HUDEP-2 (cell line): ENCODE measurements at regions not wholly inside any gene's neighbourhood (a gene's known extent, or its start where the extent isn't known, plus 50 kb on each side); places are given as distances from the start of the nearest gene placed in this dataset.
A peak's percentile ranks its signal among the peaks of the same experiment; 100 is the strongest.
"Not testable (repeated sequence)": the region's sequence is repeated elsewhere in the genome, so short reads cannot be mapped to it uniquely, and the experiment has no call there.

ENCODE experiments used
- DNase-seq, 76 experiments: peaks; one replicate each; lab custom pipeline; 2025; ENCODE audit not compliant: unreplicated experiment in 76 of 76; lab: John Stamatoyannopoulos, UW

DNA sequence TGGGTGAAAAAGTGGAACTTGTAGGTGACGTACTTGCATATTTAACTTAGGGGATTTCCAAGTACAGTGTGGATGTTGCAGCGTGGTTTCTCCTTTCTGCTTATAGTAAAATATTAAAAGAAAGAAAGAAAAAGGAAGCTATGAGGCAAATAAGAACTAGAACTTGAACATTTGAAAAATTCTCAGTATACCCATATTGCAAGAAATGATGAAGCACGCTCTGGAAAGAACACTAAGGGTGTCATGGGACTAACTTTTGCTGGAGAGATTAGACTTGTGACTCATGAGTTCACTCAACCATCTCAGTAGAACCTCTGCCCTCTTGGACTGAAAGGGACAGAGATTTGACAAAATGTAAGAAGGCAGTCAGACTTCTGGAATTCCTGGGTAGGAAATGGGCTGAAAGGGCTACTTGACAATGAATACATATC lies 704.5 kb upstream of the ADGRL4 start:
- no peak for DNase-seq

DNA sequence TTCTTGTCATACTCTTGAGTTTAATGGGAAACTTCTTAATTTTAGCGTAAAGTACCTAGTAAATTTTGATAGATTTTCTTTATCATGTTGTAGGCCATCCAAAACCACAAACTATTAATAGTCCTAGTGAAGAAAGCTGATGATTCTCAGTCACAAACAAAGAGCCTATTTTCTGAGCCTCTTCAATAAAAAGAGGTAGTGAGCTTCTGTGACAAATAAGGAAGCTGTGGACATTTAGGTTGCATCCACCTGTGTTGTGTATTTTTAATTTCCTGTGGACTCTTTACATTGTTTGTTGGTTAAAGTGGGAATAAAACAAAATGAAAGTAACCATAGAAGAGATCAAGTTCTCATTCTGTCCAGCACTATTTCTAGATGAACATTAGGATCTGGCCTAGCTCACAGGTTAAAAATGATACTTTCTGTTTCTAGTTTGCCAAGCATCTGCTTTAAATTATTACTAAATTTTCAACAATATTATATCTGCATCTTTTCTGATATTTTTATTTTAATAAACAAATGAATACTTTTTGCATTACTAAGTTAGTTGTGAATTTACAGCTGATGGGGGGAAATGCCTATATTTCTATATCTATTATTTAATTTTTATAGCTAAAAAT lies 702.2 kb upstream of the ADGRL4 start:
- DNase-seq, result no peak

DNA sequence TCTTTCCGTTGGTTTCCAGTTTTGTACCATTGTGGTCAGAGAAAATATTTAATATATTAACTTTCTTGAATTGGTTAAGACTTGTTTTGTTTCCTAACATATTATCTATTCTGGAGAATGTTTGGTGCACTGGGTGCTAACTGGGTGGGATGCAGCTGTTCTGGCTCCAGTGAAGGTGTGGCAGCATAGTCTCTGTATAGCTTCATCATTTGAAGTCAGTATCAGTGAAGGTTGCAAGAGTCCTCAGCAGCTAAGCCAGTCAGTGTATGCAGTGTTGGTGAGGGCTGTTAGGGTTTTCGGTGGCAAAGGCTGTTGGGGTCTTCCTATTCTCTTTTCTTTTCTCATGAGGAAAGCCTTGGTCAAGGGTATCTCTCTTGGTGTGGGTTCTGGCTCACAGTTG lies 698.7 kb upstream of the ADGRL4 start:
- no peak for DNase-seq

DNA sequence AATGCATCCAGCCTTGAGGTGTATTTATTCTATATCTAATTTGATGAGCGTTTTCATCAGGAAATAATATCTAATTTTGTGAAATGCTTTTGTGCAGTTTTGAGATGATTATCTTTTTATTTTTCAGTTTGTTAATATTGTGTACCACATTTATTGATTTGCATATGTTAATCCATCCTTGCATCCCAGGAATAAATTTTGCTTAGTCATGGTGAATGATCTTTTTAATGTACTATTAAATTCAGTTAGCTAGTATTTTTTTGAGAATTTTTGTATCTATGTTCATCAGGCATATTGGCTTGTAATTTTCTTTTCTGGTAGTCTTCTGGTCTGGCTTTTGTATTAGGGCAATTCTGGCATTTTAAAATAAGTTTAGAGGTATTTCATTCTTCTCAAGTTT lies 697.5 kb upstream of the ADGRL4 start:
- no peak for DNase-seq

DNA sequence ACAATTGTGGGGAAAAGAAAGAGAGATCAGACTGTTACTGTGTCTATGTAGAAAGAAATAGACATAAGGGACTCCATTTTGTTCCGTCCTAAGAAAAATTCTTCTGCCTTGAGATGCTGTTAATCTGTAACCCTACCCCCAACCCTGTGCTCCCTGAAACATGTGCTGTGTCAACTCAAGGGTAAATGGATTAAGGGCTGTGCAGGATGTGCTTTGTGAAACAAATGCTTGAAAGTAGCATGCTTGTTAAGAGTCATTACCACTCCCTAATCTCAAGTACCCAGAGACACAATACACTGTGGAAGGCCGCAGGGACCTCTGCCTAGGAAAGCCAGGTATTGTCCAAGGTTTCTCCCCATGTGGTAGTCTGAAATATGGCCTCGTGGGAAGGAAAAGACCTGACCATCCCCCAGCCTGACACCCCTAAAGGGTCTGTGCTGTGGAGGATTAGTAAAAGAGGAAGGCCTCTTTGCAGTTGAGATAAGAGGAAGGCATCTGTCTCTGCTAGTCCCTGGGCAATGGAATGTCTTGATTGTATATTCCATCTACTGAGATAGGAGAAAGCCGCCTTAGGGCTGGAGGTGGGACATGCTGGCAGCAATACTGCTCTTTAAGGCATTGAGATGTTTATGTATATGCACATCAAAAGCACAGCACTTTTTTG lies 695.9 kb upstream of the ADGRL4 start:
- not testable (repeated sequence) for DNase-seq

DNA sequence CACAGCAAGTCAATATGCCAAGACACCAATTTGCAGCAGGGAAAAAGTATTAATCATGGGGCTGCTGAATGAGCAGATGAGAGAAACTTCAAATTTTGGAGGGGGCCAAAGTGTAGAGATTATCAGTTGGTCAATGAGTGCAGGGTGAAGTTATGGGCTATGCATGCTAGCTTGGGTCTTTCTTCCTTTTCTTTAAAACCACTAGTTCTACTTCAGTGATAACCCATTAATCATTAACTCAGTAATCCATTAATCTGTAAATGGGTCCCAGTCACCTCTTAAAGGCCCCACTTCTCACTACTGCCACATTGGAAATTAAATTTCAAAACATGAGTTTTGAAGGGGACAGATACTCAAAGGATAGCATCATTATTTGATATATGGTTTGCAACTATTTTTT lies 688.6 kb upstream of the ADGRL4 start:
- DNase-seq, result no peak

DNA sequence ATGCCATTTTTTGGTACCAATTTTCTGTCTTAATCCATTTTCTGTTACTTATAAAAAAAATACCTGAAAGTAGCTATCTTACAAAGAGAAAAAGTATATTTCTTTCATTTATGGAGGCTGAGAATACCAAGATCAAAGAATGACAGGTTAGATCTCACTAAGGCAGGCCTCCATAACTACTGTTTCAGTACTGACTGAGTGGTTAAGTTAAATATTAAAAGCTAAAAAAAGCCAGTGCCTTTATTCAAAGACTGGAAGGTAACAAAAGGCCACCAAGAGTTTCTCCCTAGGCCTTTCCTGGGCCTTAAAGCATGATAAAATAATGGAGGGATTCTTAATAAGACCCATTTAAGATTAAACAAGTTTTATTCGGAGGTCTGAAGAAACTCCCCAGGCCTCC lies 687.7 kb upstream of the ADGRL4 start:
- DNase-seq, result no peak

DNA sequence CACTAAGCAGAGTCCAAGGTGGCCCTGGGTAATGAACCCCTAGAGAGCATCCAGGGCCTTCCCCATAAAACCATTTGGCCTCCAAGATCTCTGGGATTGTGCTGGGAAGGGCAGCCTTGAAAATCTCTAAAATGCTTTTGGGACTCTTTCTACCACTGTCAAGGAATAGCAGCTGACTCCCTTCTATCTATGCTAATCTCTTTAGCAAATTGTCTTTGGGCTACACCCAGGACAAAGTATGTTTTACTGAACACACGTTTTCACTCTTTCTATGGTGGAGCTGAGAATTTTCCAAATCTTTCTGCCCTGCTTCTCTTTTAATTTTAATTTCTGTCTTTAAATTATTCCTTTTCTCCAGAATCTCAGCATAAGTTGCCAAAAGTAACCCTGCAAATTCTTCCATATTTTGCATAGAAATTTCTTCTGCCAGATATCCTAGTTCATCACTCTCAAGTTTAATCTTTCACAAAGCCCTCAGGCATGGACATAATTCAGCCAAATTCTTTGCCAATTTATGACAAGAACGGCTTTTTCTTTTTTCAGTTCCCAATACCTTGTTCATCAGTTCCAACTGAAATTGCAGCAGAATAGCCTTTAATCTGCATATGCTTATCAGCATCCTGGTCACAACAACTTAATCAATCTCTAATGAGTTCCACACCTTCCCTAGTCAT lies 687.0 kb upstream of the ADGRL4 start:
- DNase-seq, result no peak

DNA sequence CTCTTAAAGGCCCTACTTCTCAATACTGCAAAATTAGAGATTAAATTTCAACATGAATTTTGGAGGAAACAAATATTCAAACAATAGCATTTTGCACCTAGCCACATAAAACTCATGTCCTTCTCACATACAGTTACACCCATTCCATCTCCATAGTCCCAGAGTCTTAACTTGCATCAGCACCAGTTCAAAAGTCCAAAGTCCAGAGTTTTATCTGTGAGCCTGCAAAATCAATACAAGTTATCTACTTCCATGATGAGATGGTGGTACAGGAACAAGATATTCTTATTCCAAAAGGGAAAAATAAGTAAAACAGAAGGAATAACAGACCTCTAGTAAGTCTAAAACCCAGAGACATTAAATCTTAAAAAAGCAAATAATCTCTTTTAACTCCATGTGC lies 686.0 kb upstream of the ADGRL4 start:
- no peak for DNase-seq

DNA sequence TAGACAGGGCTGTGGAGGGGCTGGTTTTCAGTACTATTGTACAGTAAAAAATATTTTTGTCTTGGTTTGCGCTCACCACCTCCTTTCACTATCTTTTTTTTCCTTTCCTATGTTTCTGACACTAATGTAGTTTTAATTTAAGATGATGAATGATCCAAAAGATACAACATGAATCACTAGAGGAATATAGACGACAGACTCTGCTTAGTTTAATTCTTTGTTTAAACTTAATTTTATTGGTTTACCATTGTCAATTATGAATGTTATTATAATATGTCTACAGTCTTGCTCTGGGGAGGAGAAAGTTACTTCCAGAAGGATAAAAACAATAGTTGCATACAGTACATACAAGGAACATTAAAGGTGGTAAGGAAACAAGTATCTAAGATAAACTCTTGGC lies 682.4 kb upstream of the ADGRL4 start:
- DNase-seq, result no peak

DNA sequence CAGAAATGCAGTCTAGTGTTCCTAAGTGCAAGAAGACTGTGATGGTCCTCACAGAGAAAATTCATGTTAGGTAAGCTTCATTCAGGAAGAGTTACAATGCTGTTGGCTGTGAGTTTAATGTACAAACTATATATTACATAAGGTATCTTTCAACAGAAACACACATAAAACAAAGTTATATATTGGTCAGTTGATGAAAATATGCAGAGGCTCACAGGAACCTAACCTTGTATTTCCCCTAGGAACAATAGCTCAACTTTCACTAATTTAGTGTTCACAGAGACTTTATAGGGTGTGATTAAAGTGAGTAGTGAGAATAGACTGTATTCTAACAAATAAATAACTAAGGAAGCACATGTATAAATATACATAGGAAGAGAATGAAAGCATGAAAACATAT lies 676.9 kb upstream of the ADGRL4 start:
- DNase-seq, result no peak

DNA sequence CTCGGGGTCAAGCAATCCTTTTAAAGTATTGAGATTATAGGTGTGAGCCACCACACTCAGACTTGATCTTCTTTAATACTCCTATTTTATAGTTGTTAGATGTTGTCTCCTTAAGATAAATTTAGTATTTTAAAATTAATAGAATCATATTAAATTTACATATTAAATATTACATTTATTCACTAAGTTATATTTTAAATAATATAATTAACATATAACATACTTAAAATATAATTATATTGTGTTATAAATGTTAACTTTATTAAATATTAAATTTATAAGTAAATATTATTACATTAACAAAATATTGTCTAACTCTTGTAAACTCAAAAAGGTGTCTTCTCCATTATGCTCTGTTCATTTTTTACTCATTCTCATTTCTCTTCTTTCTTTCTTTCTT lies 675.9 kb upstream of the ADGRL4 start:
- DNase-seq, result no peak

DNA sequence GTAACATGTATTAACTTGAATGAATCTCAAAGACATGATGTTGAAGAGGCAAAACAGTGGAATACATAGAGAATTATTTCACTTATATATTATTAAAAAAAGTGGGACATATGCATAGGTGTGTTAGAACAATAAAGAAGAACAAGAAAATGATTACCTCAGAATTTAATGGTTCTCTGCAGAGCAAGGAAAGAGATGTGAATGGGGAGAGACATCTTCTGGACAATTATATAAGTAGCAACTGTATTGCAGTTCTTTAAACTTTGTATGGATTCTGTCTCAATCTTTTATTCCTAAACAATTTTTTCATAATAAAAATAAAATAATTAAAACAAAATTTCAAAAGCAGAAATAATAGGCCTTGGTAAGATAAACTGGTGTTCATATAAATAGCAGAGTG lies 674.9 kb upstream of the ADGRL4 start:
- DNase-seq, result no peak

DNA sequence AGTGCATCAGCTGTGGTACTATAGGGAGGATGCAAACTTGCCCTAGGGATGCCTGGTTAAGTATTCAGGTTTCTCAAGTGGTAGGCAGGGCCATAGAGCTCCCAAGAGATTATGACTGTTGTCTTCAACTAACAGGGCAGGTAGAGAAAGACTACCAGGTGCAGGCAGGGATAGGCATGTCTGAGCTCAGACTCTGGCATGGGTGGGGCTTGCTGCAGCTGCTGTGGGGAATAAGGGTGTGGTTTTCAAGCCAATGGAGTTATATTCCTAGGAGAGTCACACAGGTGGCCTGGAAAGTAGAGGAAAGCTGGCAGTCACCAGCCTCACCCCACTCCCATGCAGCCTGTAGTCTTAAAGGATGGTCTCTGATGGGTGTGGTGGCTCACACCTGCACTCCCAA lies 673.4 kb upstream of the ADGRL4 start:
- no peak for DNase-seq

DNA sequence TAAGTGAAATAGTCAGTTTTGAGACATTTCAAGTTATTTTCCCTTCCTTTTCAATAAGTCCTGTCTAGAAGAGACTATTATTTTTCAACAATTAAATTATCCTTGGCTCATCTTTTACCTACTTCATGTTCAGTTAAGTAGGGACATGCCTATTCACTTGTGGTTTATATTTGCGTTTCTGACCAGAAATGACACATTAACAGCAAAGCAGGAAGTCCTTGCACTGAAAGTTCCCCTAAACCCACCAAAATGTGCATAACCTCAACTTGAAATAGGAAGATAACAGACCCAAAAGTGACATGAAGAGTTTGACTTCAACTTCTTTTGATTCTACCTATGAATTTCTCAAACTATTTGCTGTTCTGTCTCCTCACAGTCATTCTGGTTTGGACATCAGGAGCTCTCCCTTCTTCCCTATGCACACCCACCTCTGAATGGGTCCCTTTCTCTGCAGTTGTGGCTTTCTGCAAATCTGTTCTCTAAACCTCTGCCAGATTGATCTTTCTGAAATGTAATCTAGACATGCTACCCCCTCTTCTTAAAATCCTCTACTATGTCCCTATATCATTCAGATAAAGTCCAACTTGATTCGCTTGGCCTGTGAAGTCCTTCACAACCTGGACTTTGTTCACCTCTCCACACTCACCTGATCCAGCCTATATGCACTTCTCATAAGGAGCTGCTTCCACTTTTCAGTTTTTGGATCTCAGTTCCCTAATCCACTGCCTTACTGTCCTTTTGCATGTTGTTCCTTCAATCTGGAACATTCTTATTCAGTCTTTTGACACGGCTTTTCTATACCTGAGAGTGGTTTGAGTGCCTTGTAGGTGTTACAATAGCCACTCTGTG lies 661.5 kb upstream of the ADGRL4 start:
- DNase-seq, result no peak

DNA sequence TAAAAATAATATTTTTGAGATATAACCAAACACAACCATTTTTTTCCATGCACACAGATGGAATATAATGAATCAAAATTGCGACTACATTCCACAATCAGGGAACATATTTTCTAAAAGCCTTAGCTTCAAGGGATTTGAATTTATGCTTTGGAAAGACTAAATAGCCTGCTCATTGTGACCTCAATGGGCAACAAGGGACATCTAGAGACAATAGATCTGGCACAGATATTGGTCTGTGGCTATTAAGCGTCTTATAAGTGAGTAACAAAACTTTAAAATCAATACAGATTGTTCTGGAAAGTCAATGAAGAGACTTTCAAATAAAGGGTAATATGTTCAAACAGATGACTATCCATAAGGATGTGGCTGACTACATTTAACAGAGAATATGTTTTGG lies 660.6 kb upstream of the ADGRL4 start:
- no peak for DNase-seq

DNA sequence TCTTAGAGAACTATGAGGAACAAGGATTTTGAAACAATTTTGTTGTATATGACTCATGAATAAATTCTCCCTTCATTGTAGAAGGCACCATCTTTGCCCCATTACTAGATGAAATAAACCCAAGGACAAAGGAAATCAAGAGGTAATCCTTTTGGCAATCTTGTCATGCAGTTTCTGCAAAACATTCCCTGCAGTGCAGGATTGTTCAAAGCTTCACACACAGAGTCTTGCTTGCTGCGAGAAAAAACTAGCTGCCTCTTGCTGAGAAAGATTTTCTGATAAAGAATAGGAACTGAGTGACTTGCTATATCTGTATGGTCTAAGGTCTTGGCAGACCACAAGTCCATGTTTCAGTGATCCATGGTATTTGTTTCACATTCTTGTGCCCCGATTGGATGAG lies 657.4 kb upstream of the ADGRL4 start:
- peak in 1 of 76 experiments; percentile 8 for DNase-seq

DNA sequence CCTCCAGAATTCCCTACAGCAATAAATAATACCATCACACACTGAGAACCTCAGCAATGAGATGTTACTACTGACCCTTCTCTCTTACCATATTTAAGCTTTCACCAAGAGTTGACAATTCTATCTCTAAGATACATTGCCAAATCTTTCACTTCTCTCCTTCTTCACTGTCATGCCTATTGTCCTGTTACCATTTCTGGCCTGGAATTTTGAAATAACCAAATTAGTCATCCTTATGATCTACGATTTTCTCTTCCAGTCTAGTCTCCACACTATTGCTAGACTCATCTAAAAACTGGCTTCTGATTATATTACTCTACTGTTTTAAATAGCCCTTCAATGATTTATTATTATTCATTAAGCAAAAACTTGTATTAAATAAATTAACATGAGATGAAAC lies 656.1 kb upstream of the ADGRL4 start:
- DNase-seq, result no peak

DNA sequence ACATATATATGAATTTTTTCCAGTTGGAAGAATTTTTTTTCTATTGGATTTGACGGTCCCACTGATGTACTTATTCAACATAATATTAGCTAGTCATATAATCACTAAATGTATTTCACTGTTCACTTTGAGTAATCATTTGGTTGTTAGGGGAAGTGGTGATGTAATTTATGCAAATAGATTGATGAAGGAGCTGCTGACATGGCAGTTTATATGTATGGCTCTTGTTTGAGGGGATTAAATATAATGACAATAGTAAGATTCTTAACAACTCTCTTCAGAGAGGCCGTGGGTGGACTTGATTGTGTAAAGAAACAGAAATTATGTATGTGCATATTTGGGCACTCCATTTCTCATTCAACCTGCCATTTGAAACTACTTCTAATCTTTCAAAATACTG lies 653.6 kb upstream of the ADGRL4 start:
- DNase-seq, result no peak

DNA sequence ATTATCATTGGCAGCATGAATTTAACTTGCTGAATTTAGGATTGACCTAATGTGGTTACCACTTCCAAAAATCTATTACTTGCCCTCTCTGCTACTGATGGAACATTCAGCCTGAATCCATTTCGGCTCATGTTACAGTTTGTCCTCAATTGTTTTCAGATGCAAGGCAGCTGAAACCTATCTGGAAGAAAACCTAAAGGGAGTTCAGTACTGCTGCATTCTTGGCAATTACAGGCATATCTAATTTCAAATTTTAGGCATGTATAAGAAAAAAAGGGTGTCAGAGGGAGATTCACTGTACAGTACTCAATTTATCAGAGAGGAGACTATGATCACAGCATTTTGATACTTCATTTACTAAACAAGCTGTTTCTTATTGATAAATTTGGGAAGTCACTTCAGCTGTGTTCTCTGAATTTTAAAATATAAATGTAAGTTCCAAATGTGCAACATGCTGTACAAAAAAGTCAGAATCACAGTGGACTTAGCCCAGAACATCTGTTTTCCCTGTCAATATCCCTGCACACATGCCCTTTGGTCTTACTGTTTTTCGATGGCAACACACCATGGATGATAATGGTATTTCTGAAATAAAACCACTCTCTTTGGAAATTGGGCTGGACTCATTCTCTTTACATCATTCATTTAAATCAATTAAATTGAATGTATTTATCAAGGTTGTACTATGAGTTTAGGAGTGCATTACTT lies 651.6 kb upstream of the ADGRL4 start:
- no peak for DNase-seq

DNA sequence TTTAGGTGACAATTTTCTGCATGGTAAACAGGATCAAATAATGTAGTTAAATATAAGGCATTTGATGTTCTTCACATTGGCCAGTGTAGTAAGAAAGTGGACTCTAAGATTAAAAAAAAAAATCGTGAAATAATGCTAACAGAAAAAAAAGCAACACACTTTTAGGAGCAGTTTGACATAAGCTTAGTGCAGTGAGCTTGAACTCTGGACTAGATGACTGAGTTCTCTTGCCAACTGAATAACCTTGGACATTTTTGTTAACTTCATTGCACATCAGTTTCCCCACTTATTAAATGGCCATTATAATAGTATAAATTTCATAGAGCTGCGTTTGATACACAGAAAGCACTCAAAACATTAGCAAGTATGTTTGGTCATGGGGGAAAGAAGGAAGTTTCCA lies 649.3 kb upstream of the ADGRL4 start:
- DNase-seq, result no peak
